ENCODE measurements at regions not wholly inside any gene's neighbourhood (a gene's known extent, or its start where the extent isn't known, plus 50 kb on each side); places are given as distances from the start of the nearest gene placed in this dataset.

DNA sequence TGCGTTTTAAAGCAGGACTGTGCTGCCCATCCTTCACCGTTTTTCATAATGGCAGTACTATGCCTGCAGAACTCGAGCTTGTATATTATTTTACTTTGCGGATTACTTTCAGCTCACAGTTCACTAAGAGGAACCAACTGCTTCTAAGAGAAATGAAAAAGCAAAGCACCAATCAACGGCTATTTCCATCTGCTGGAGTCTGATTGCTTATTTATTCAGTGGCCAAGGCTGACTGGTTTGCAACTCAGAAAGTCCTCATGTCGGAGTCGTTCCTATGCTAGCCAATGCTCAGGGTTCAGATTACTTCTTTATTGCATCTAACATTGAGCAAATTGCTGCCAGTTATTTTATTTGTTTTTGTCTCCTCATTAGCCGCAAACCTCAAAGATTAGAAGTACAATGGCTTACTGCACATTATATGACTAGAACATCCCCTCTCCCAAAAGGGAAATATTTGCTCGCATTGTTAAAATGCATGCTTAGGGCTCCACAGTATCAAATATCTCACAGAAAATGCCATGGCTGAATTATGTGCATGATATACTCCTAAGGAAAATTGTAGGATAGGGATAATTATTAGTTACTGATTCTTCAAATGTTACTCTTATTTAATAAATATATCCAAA is 1628.2 kb upstream of the ADGRL3 start:
- Histone ChIP-seq H2BK12ac (ENCODE audit: low read depth, low read length) (no peak overlapping the region), H3K23me2 (ENCODE audit: low read depth, low read length) (no peaks in the 10 kb centered on the region), H3K14ac (ENCODE audit: insufficient read length) (no peak overlapping the region), H3K27ac (ENCODE audit: low read depth, low read length) (no peak overlapping the region), H3K4me2 (ENCODE audit: insufficient read depth in 1 of 2, low read depth in 2 of 2, low read length in 2 of 2) (no peak overlapping the region), H3K79me1 (ENCODE audit: low read depth, low read length) (no peaks in the 10 kb centered on the region), H3K4ac (replicated peaks; ENCODE audit: insufficient read length, low read depth, low read length) (no peak overlapping the region), H4K91ac (replicated peaks; ENCODE audit: insufficient read length, low read length) (no peak overlapping the region), H3K79me2 (ENCODE audit: control insufficient read depth in 1 of 2, insufficient read depth in 2 of 2, low read length in 2 of 2) (no peaks in the 10 kb centered on the region), H2BK15ac (ENCODE audit: low read length) (no peak overlapping the region), H3K56ac (replicated peaks; ENCODE audit: insufficient read length, low read depth, low read length) (no peak overlapping the region), H2BK5ac (ENCODE audit: low read depth, low read length) (no peak overlapping the region), H4K5ac (ENCODE audit: insufficient read length, low read depth, low read length) (no peak overlapping the region), H3K27me3 (replicated peaks in 1 of 4; ENCODE audit: control insufficient read depth in 3 of 4, extremely low read depth in 1 of 4, insufficient read depth in 3 of 4, low read length in 3 of 4) (no peaks in the 10 kb centered on the region), H2AK5ac (ENCODE audit: low read depth, low read length) (no peak overlapping the region), H3K23ac (ENCODE audit: insufficient read length) (no peak overlapping the region), H2AFZ (ENCODE audit: low read length) (no peak overlapping the region), H3K9ac (replicated peaks in 1 of 4; ENCODE audit: extremely low read depth in 1 of 4, low read depth in 3 of 4, low read length in 3 of 4) (no peak overlapping the region), H3K36me3 (ENCODE audit: control insufficient read depth in 2 of 4, insufficient read depth in 4 of 4, low read length in 3 of 4) (no peaks in the 10 kb centered on the region), H2BK20ac (ENCODE audit: low read length) (no peak overlapping the region), H4K20me1 (replicated peaks in 1 of 2; ENCODE audit: control insufficient read depth in 1 of 2, insufficient read depth in 2 of 2, low read length in 2 of 2) (no peaks in the 10 kb centered on the region), H3K4me3 (ENCODE audit: extremely low read depth in 1 of 4, insufficient read depth in 2 of 4, low read depth in 3 of 4, low read length in 4 of 4) (no peak overlapping the region), H2BK120ac (replicated peaks; ENCODE audit: low read depth, low read length) (no peak overlapping the region), H3K18ac (ENCODE audit: extremely low read depth, low read length) (no peak overlapping the region), H4K8ac (ENCODE audit: extremely low read depth, insufficient read depth, low read length) (no peak overlapping the region), H3K9me3 (ENCODE audit: insufficient read depth in 2 of 2, low read depth in 1 of 2, low read length in 1 of 2) (no peaks in the 10 kb centered on the region), H3K4me1 (replicated peaks in 1 of 4; ENCODE audit: control insufficient read depth in 3 of 4, insufficient read depth in 4 of 4, low read length in 3 of 4) (no peaks in the 10 kb centered on the region)
- TF ChIP-seq SP4 (IDR thresholded peaks at IDR 0.05; ENCODE audit: low read length) (no peak), CTCF (IDR thresholded peaks at IDR 0.05; ENCODE audit: control extremely low read depth in 1 of 3, insufficient read depth in 1 of 3, low read depth in 1 of 3, low read length in 3 of 3) (no peak), EGR1 (IDR thresholded peaks at IDR 0.05; ENCODE audit: borderline replicate concordance, low read depth, low read length) (no peak), NRF1 (IDR thresholded peaks at IDR 0.05; ENCODE audit: low read depth, low read length) (no peak), RFX5 (IDR thresholded peaks at IDR 0.05; ENCODE audit: borderline replicate concordance, low read depth, low read length) (no peak), SIN3A (conservative IDR thresholded peaks at IDR 0.05 in 1 of 2, IDR thresholded peaks at IDR 0.05 in 1 of 2; ENCODE audit: low read depth in 1 of 2, low read length in 2 of 2) (no peak), NANOG (IDR thresholded peaks at IDR 0.05; ENCODE audit: insufficient read depth, low read depth, low read length, poor library complexity, severe bottlenecking) (no peak), BRCA1 (IDR thresholded peaks at IDR 0.05; ENCODE audit: low read depth, low read length) (no peak), PHF8 (conservative IDR thresholded peaks at IDR 0.05; ENCODE audit: low read depth, low read length) (no peak)
- ChIA-PET POLR2A (ENCODE audit: partially characterized antibody) (no interaction called here), CTCF (ENCODE audit: partially characterized antibody) (interaction anchor here (1.3 kb wide), 1 partner anchor 188 kb away, joined by 4 read pairs; no protein-coding TSS in a partner anchor)
- no peak for DNase-seq (ENCODE audit: low read depth in 1 of 2, low spot score in 2 of 2)
- WGBS, 2 experiments (ENCODE audit: extremely low coverage in 1 of 2, insufficient coverage in 1 of 2, insufficient read length in 1 of 2, insufficient replicate concordance in 2 of 2, low coverage in 1 of 2, low lambda C conversion rate in 2 of 2, missing lambda C conversion rate in 1 of 2): 94% methylated on average over 9 of the region's 9 CpGs; no CpG with 5 or more reads in 1 of the 2 experiments
- no peak for FAIRE-seq
